K562 (cell line): ENCODE measurements at regions not wholly inside any gene's neighbourhood (a gene's known extent, or its start where the extent isn't known, plus 50 kb on each side); places are given as distances from the start of the nearest gene placed in this dataset.

Experiments used
- BCOR ChIP-seq: fragments of 450-650 bp; IDR thresholded peaks from 2 replicates; pipeline ENCODE4 v1.6.1; 2016
- FOS ChIP-seq: IDR thresholded peaks from 3 replicates; pipeline ENCODE4 v1.6.1; 2011; ENCODE audit not compliant: insufficient read length; ENCODE audit errors: extremely low read depth
- HDAC2 ChIP-seq: fragments of 450-650 bp; IDR thresholded peaks from 2 replicates; pipeline ENCODE4 v1.6.1; 2016; ENCODE audit warnings: mild to moderate bottlenecking
- JUN ChIP-seq, 2 experiments: sonication (generic) in 1 of 2; formaldehyde crosslinking in 1 of 2; IDR thresholded peaks; 2 replicates each; pipeline versions ENCODE4 v1.6.1 to v1.8.0; 2012 to 2022; ENCODE audit warnings: borderline replicate concordance in 2 of 2, mild to moderate bottlenecking in 2 of 2, improper control_type of control experiment in 1 of 2, low read depth in 1 of 2, low read length in 1 of 2, missing genetic modification reagents in 1 of 2
- KDM1A ChIP-seq, 2 experiments: fragments of 450-650 bp; IDR thresholded peaks; 2 replicates each; pipeline ENCODE4 v1.6.1; 2016; ENCODE audit warnings: mild to moderate bottlenecking in 2 of 2
- NFIC ChIP-seq: fragments of 450-650 bp; IDR thresholded peaks from 2 replicates; pipeline ENCODE4 v1.6.1; 2017; ENCODE audit warnings: mild to moderate bottlenecking, inconsistent platforms
- PPARD ChIP-seq: fragments of 250-450 bp; sonication (Bioruptor Pico); IDR thresholded peaks from 2 replicates; pipeline ENCODE4 v1.8.0; 2022; ENCODE audit warnings: inconsistent platforms, mild to moderate bottlenecking, moderate library complexity
- SAP30 ChIP-seq: fragments of 200-600 bp; sonication (generic); IDR thresholded peaks from 2 replicates; pipeline ENCODE4 v1.6.1; 2012; ENCODE audit warnings: borderline replicate concordance, low read depth, mild to moderate bottlenecking, moderate library complexity, low read length, control low read depth, inconsistent platforms; ENCODE audit not compliant: insufficient read depth, poor library complexity, severe bottlenecking
- SMC3 ChIP-seq: conservative IDR thresholded peaks from 2 replicates; pipeline ENCODE4 v1.6.1; 2011; ENCODE audit warnings: low read depth, low read length, improper control_type of control experiment; ENCODE audit not compliant: insufficient read depth
- TARDBP ChIP-seq: fragments of 450-650 bp; IDR thresholded peaks from 2 replicates; pipeline ENCODE4 v1.6.1; 2016
- TCF7 ChIP-seq: sonication (generic); IDR thresholded peaks from 2 replicates; pipeline ENCODE4 v1.6.1; 2016; ENCODE audit warnings: antibody characterized with exemption, borderline replicate concordance
- TF ChIP-seq, protein P1 (sequence below), 3 experiments: IDR thresholded peaks in 2 of 3; conservative IDR thresholded peaks in 1 of 3; 2 replicates each; pipeline ENCODE4 v1.5.1; 2011 to 2012; ENCODE audit warnings: low read length in 3 of 3, mild to moderate bottlenecking in 3 of 3, control low read depth in 2 of 3, improper control_type of control experiment in 1 of 3, inconsistent platforms in 1 of 3, low read depth in 1 of 3, mixed read lengths in 1 of 3, moderate library complexity in 1 of 3; ENCODE audit not compliant: insufficient read depth in 2 of 3

DNA sequence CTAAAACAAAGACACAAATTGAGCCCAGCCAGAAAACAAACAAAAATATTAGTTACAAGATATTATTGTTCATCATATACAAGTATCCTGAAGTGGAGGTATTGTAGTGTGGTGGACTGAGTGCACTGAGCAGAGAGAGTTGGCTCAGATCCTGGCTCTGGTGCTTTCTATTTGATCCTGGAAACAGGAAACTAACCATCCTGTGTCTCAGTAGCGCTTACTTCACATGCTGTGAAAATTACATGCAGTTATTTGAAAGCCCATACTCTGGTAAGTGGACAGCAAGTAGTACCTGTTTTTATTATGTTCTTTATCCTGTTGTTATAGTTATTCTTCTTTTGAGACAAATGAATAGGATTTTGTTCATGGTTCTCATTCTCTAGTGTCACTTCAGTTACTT is 84.3 kb upstream of the CRIM1 start:
- TF ChIP-seq KDM1A (IDR thresholded peaks at IDR 0.05) = no peak
- no peak for TF ChIP-seq FOS
- TF ChIP-seq, protein P1, sequence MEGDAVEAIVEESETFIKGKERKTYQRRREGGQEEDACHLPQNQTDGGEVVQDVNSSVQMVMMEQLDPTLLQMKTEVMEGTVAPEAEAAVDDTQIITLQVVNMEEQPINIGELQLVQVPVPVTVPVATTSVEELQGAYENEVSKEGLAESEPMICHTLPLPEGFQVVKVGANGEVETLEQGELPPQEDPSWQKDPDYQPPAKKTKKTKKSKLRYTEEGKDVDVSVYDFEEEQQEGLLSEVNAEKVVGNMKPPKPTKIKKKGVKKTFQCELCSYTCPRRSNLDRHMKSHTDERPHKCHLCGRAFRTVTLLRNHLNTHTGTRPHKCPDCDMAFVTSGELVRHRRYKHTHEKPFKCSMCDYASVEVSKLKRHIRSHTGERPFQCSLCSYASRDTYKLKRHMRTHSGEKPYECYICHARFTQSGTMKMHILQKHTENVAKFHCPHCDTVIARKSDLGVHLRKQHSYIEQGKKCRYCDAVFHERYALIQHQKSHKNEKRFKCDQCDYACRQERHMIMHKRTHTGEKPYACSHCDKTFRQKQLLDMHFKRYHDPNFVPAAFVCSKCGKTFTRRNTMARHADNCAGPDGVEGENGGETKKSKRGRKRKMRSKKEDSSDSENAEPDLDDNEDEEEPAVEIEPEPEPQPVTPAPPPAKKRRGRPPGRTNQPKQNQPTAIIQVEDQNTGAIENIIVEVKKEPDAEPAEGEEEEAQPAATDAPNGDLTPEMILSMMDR (IDR thresholded peaks at IDR 0.05 in 2 of 3, conservative IDR thresholded peaks at IDR 0.05 in 1 of 3; ENCODE audit: insufficient read depth in 2 of 3, low read depth in 1 of 3, low read length in 3 of 3) = no peak
- no peak for TF ChIP-seq TARDBP
- no peak for TF ChIP-seq PPARD (CRISPR knock-in tag)
- TF ChIP-seq NFIC = no peak
- no peak for TF ChIP-seq SMC3
- TF ChIP-seq TCF7 = no peak
- no peak for TF ChIP-seq SAP30
- TF ChIP-seq HDAC2 = no peak
- no peak for TF ChIP-seq JUN (IDR thresholded peaks at IDR 0.05; ENCODE audit: borderline replicate concordance, low read depth, low read length)
- TF ChIP-seq JUN (CRISPR knock-in tag; IDR thresholded peaks at IDR 0.05; ENCODE audit: borderline replicate concordance) = no peak
- no peak for TF ChIP-seq BCOR
